Endothelial cell of umbilical vein (primary cell): ENCODE measurements at regions not wholly inside any gene's neighbourhood (a gene's known extent, or its start where the extent isn't known, plus 50 kb on each side); places are given as distances from the start of the nearest gene placed in this dataset.

Experiments
- CTCF ChIP-seq, 2 donors: IDR thresholded peaks; 1 replicate in 1 of 2; 2 replicates in 1 of 2; pipeline ENCODE4 v1.5.1; 2011; ENCODE audit warnings: low read length in 2 of 2, mild to moderate bottlenecking in 2 of 2, moderate library complexity in 2 of 2, control low read depth in 1 of 2, inconsistent platforms in 1 of 2, low read depth in 1 of 2; ENCODE audit not compliant: insufficient read depth in 1 of 2; ENCODE audit errors: extremely low read depth in 1 of 2
- EZH2 ChIP-seq: IDR thresholded peaks from 2 replicates; pipeline ENCODE4 v1.6.1; 2012; ENCODE audit warnings: borderline replicate concordance, low read depth, mild to moderate bottlenecking, moderate library complexity, low read length, inconsistent platforms; ENCODE audit not compliant: severe bottlenecking
- FOS ChIP-seq: IDR thresholded peaks from 2 replicates; pipeline ENCODE4 v1.6.1; 2011; ENCODE audit warnings: mild to moderate bottlenecking, low read length, moderate library complexity, borderline replicate concordance; ENCODE audit not compliant: insufficient read depth
- MAX ChIP-seq: IDR thresholded peaks from 2 replicates; pipeline ENCODE4 v1.6.1; 2011; ENCODE audit not compliant: insufficient read depth, insufficient read length
- MYC ChIP-seq: IDR thresholded peaks from one replicate; pipeline ENCODE4 v1.6.1; 2011; ENCODE audit warnings: mild to moderate bottlenecking, low read depth, low read length
- POLR2A ChIP-seq: IDR thresholded peaks from 2 replicates; pipeline ENCODE4 v1.6.1; 2012; ENCODE audit warnings: low read depth, mild to moderate bottlenecking, control low read depth, low read length
- POLR2AphosphoS5 ChIP-seq: IDR thresholded peaks from 2 replicates; pipeline ENCODE4 v1.6.1; 2012; ENCODE audit warnings: low read depth, mild to moderate bottlenecking, control low read depth, low read length, moderate library complexity; ENCODE audit not compliant: insufficient read depth

- TF ChIP-seq EZH2 (no peak), CTCF (IDR thresholded peaks at IDR 0.05; ENCODE audit: extremely low read depth in 1 of 2, insufficient read depth in 1 of 2, low read depth in 1 of 2, low read length in 2 of 2) (no peak), POLR2AphosphoS5 (no peak), MAX (no peak), POLR2A (no peak), FOS (no peak), MYC (no peak)
Observed at GRCh38 chr2:64338910-64339500, 115.0 kb upstream of the LGALSL start.
